22Rv1 (cell line): ENCODE measurements at regions not wholly inside any gene's neighbourhood (a gene's known extent, or its start where the extent isn't known, plus 50 kb on each side); places are given as distances from the start of the nearest gene placed in this dataset.

ENCODE experiments used
- CTCF ChIP-seq: fragments of 450-650 bp; IDR thresholded peaks from 2 replicates; pipeline ENCODE4 v1.5.1; 2017; ENCODE audit warnings: mild to moderate bottlenecking
- ZFX ChIP-seq: fragments of 450-650 bp; IDR thresholded peaks from 2 replicates; pipeline ENCODE4 v1.6.1; 2017; ENCODE audit warnings: antibody characterized with exemption, borderline replicate concordance

GRCh38 chr2:136653861-136654260 lies 111.5 kb upstream of the THSD7B start:
- no peak for TF ChIP-seq CTCF
- TF ChIP-seq ZFX: no peak
